ENCODE measurements at regions not wholly inside any gene's neighbourhood (a gene's known extent, or its start where the extent isn't known, plus 50 kb on each side); places are given as distances from the start of the nearest gene placed in this dataset.
"Not testable (repeated sequence)": the region's sequence is repeated elsewhere in the genome, so short reads cannot be mapped to it uniquely, and the experiment has no call there.

GRCh38 chr13:81871751-81872325 is 1530.9 kb upstream of the SPRY2 start:
- not testable (repeated sequence) for DNase-seq (ENCODE audit: low spot score)

DNA sequence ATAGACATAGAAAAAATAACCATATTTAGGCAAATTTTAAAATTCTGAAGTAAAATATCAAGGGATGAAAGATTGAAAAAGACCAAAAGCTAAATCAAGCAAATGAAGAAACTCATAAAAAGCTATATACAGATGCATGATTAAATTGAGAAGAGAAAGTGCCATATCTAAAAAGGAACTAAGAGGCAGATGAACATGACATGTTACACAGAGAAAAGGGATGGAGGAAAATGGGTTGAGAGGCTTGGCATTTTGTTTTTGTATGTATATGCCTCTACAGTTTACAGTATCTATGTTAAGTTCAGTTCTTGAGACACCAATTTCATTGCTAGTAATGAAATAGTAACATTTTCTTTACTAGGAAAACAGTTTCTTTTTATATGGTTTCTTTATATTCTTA is 1507.4 kb upstream of the SPRY2 start:
- no peak for DNase-seq (ENCODE audit: low spot score)

DNA sequence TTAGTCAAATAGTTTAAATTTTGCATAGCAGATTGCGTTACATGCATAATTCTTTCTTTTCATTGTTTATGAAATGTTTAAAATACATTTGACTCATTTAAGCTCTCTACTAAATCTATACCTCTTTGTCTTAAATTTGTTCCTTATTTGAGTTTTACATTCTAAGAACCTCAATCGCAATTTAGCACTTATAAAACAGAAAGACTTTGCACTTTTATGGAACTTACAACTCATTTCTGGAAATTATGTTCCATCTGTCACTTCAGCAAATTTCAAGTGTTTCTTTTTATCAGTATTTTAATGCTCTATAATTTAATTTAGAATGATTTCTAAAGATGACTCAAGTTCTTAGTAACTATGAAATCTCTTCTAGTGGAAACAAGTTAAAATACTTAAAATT is 1505.8 kb upstream of the SPRY2 start:
- DNase-seq (ENCODE audit: low spot score), result no peak

- DNase-seq (ENCODE audit: low spot score), result peak; percentile 28
Observed at GRCh38 chr13:81821259-81821658, 1480.3 kb upstream of the SPRY2 start.

DNA sequence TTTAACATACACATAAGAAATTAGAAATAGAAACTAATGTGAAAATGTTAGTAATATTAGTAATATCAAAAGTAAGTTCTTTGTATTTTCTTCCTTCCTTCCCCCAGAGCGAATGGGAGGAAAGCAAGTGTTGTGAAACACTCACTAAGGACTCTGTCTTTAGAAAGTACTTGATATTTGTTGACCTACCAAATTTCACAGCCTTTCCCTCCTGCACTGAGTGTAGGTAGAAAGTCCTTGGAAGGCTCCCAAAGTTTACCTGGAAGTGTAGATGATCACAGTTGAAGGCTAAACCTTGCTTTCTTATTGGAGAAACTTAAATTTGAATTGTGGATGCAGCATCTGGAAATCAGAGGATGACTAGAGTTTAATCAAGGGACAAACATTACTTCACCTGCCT is 1459.5 kb upstream of the SPRY2 start:
- no peak for DNase-seq (ENCODE audit: low spot score)

- DNase-seq (ENCODE audit: low spot score), result no peak
Observed at GRCh38 chr13:81795710-81796109, 1454.8 kb upstream of the SPRY2 start.

DNA sequence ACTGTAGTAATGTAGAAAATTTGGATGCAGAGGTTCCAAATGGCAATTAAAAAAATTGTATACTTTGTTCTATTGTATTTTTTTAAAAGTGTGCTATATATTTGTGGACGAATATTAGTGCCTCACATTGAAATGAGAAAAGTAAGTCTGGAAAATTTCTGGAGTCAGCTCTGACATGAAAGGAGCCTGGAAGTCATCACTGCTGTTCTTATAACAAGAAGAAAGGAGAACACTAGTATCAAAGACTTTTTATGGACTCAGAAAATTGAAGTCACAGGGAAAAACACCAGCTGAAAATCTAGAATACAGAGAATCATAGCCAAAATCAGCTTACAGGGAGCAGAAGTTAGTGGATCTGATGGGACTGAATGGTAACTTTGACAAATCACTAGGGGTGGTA is 1450.7 kb upstream of the SPRY2 start:
- no peak for DNase-seq (ENCODE audit: low spot score)

DNA sequence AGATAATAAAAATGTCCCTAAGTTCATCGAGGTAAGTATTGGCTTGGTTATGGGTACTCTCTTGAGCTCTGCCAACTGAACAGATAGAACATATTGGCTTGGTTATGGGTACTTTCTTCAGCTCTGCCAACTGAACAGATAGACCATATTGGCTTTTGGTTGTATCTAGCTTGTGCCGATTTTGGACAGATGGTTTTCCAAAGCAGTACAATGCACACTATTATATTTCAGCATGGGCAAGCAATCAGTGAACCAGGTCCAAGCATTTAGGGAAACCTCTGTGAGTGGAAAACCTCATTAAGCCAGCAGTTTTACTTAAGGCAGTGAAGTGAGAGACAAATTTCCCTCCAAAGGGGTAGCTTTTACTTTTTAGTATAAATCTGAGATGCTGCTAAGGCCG is 1440.5 kb upstream of the SPRY2 start:
- DNase-seq (ENCODE audit: low spot score), result no peak

GRCh38 chr13:81779876-81780275 is 1439.0 kb upstream of the SPRY2 start:
- DNase-seq (ENCODE audit: low spot score), result no peak

GRCh38 chr13:81778350-81778749 is 1437.4 kb upstream of the SPRY2 start:
- DNase-seq (ENCODE audit: low spot score), result no peak

- DNase-seq (ENCODE audit: low spot score), result no peak
Observed at GRCh38 chr13:81773263-81773662, 1432.3 kb upstream of the SPRY2 start.

GRCh38 chr13:81771951-81772350 is 1431.0 kb upstream of the SPRY2 start:
- DNase-seq (ENCODE audit: low spot score), result no peak

GRCh38 chr13:81770868-81771505 is 1430.1 kb upstream of the SPRY2 start:
- DNase-seq (ENCODE audit: low spot score), result no peak

DNA sequence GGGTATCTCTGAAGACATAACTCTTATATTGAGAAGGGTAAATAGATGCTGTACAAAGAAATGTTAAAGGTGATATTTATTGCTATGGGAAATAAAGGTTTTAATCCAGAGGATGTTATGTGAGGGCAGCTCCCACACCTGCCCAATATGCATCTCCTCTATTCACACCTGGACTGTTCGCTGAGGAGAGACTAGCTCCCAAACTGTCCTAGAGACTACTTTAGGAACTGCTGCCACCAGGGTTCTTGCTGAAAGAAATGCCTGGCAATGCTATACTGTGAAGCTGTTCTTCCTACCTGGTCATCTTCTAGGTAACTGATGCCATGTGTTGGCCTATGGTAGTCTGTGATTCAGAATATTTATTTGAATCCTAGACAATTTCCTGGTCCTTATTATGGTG is 1421.5 kb upstream of the SPRY2 start:
- DNase-seq (ENCODE audit: low spot score), result no peak

DNA sequence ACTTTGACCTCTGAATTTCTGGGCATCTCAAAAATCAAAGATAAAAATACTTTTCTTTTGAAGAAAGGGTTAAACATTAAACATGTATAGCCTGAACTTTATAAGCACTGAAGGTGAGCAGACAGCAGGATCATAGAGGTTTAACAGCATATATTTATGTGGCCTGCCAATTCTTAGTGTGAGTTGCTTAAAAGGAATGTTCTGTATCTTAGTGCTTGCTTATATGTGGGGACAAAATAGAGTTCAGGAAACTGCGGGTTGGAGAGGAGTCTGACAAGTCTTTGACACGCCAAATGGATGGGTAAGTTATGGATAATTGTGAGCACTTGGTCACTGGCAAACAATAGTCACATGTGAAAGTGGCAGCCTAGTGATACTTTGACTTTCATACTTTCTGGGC is 1419.4 kb upstream of the SPRY2 start:
- DNase-seq (ENCODE audit: low spot score), result no peak

GRCh38 chr13:81757348-81757970 is 1416.5 kb upstream of the SPRY2 start:
- no peak for DNase-seq (ENCODE audit: low spot score)

DNA sequence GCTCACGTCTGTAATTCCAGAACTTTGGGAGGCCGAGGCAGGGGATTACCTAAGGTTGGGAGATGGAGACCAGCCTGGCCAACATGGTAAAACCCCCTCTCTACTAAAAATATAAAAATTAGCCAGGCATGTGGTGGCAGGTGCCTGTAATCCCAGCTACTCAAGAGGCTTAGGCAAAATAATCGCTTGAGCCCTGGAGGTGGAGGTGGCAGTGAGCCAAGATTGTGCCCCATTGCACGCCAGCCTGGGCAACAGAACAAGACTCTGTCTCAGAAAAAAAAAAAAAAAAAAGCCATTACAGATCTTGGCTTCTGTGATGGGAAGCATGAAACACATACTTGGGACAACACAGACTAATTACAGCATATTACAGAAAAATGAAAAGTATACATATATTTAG is 1404.5 kb upstream of the SPRY2 start:
- DNase-seq (ENCODE audit: low spot score), result no peak

DNA sequence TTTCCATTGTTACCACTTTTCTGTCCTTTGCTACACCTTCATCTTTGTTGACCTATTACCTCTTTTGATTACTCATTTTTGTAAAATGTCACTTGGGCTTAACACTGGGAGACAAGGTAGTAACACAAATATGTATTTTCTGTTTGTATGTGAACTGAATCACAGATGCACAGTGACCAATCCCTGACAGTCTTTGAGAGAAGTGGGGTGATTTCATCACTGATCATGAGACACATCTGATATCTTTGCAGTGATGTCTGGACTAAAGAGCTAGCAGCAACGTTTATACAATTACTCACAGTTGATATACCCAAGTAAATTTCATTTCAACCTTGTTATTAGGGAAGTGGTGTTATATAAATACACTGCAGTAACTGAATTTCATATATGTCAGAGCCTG is 1397.4 kb upstream of the SPRY2 start:
- no peak for DNase-seq (ENCODE audit: low spot score)

DNA sequence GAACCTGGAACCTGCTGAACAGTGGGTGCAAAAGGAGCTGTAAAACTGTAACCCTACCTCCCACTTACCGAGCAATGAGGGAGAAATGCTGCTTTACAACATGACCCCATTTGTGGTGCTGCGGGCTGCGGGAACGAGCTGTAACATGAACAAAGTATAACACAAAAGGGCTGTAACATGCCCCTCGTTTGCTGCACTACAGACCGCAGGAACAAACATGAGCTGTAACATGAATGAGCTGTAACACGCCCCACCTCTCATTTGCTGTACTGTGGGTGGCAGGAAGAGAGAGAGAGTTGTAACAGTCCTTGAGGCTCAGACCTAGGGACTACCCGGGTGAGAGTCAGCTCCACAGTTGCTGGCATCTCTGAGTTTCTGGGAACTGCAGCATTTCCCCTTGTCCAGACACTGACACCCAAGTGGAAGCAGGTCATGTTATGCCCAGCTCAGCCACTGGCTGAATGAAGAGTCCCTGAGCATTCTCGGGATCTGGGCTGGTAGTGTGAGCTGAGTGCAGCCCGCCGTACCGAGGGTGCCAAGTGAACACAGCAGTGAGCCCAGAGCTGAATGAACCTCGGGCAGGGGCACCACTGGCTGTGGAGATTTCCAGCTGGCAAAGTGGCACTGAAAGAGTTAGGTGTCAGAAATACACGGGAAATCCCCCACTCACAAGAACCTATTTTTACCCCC is 1385.3 kb upstream of the SPRY2 start:
- DNase-seq (ENCODE audit: low spot score), result no peak

DNA sequence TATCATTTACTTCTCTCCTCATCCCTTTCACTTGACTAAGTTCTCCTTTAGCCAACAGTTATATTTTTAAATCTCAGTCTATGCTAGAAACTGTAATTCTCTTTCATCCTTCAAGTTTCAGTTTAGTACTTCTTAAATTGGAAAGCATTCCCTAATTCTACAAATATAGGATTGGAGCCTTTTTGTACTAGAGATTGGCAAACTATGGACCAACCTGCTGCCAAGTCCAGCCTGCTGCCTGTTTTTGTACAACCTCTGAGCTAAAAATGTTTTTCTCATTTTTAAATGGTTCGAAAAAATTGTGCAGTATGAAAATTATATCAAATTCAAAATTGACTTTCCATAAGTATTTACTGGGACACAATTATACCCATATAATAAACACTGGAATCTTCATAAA is 1381.5 kb upstream of the SPRY2 start:
- DNase-seq (ENCODE audit: low spot score), result no peak

- no peak for DNase-seq (ENCODE audit: low spot score)
Observed at GRCh38 chr13:81721400-81721799, 1380.5 kb upstream of the SPRY2 start.

- no peak for DNase-seq (ENCODE audit: low spot score)
Observed at GRCh38 chr13:81714513-81714912, 1373.6 kb upstream of the SPRY2 start.

DNA sequence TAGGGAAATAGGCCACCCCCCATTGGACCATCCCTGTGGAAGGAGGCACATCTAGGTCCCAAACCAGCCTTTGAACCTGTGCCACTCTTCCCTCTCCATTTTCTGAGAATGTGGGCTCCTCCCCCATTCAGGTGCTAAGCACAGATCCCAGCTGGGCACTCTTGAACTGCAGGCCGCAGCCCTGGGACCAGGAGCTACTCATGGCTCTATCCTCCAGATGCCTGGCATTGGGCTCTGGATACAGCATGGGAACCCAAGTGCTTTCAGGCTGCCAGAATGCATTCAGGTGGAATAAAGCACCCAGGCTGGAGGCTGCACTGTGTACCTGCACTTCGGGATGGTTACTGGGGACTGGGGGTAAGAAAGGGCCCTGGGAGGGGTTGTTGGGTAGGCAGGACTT is 1372.3 kb upstream of the SPRY2 start:
- DNase-seq (ENCODE audit: low spot score), result no peak
